ENCODE measurements at regions not wholly inside any gene's neighbourhood (a gene's known extent, or its start where the extent isn't known, plus 50 kb on each side); places are given as distances from the start of the nearest gene placed in this dataset.

- H3K4me3 ChIP-seq (ENCODE audit: low read length) = no peak overlapping the region
- no peaks in the 10 kb centered on the region for H3K36me3 ChIP-seq (ENCODE audit: control insufficient read depth, insufficient read depth, low read length)
- no peaks in the 10 kb centered on the region for H3K27me3 ChIP-seq (ENCODE audit: control insufficient read depth, insufficient read depth, low read length)
- no peaks in the 10 kb centered on the region for H3K4me1 ChIP-seq (ENCODE audit: control insufficient read depth, insufficient read depth, low read length)
- no peak overlapping the region for H3K27ac ChIP-seq (ENCODE audit: low read depth, low read length)
- no peak overlapping the region for H3K9ac ChIP-seq (ENCODE audit: low read length)
These were observed 73.9 kb upstream of the TNFSF4 start for GRCh38 chr1:173280899-173281660.

GRCh38 chr1:173285048-173285447 lies 77.9 kb upstream of the TNFSF4 start:
- no peaks in the 10 kb centered on the region for H3K4me1 ChIP-seq (ENCODE audit: control insufficient read depth, insufficient read depth, low read length)
- no peaks in the 10 kb centered on the region for H3K36me3 ChIP-seq (ENCODE audit: control insufficient read depth, insufficient read depth, low read length)
- no peaks in the 10 kb centered on the region for H3K27me3 ChIP-seq (ENCODE audit: control insufficient read depth, insufficient read depth, low read length)

GRCh38 chr1:173287785-173288184 lies 80.7 kb upstream of the TNFSF4 start:
- no peak overlapping the region for H3K9ac ChIP-seq (ENCODE audit: low read length)
- H3K27ac ChIP-seq (ENCODE audit: low read depth, low read length) = no peak overlapping the region
- H3K4me1 ChIP-seq (ENCODE audit: control insufficient read depth, insufficient read depth, low read length) = no peaks in the 10 kb centered on the region
- H3K36me3 ChIP-seq (ENCODE audit: control insufficient read depth, insufficient read depth, low read length) = no peaks in the 10 kb centered on the region
- H3K4me3 ChIP-seq (ENCODE audit: low read length) = no peak overlapping the region
- no peaks in the 10 kb centered on the region for H3K27me3 ChIP-seq (ENCODE audit: control insufficient read depth, insufficient read depth, low read length)

More at GRCh38 chr1:173285048-173285447, 77.9 kb upstream of the TNFSF4 start:
- Histone ChIP-seq H3K9ac (ENCODE audit: low read length) (no peak overlapping the region), H3K27ac (ENCODE audit: low read depth, low read length) (no peak overlapping the region), H3K4me3 (ENCODE audit: low read length) (no peak overlapping the region)

- Histone ChIP-seq H3K4me3 (ENCODE audit: low read length) (no peak overlapping the region), H3K27ac (ENCODE audit: low read depth, low read length) (no peak overlapping the region), H3K4me1 (ENCODE audit: control insufficient read depth, insufficient read depth, low read length) (no peaks in the 10 kb centered on the region)
These were observed 86.6 kb upstream of the TNFSF4 start for GRCh38 chr1:173293756-173294155.

GRCh38 chr1:173294843-173295242 lies 87.7 kb upstream of the TNFSF4 start:
- H3K4me1 ChIP-seq (ENCODE audit: control insufficient read depth, insufficient read depth, low read length) = no peaks in the 10 kb centered on the region

More at GRCh38 chr1:173293756-173294155, 86.6 kb upstream of the TNFSF4 start:
- no peaks in the 10 kb centered on the region for H3K36me3 ChIP-seq (ENCODE audit: control insufficient read depth, insufficient read depth, low read length)
- H3K27me3 ChIP-seq (ENCODE audit: control insufficient read depth, insufficient read depth, low read length) = no peaks in the 10 kb centered on the region
- no peak overlapping the region for H3K9ac ChIP-seq (ENCODE audit: low read length)

GRCh38 chr1:173295391-173295790 lies 88.3 kb upstream of the TNFSF4 start:
- H3K36me3 ChIP-seq (ENCODE audit: control insufficient read depth, insufficient read depth, low read length) = no peaks in the 10 kb centered on the region
- H3K4me3 ChIP-seq (ENCODE audit: low read length) = no peak overlapping the region
- no peaks in the 10 kb centered on the region for H3K4me1 ChIP-seq (ENCODE audit: control insufficient read depth, insufficient read depth, low read length)
- H3K27me3 ChIP-seq (ENCODE audit: control insufficient read depth, insufficient read depth, low read length) = no peaks in the 10 kb centered on the region
- no peak overlapping the region for H3K27ac ChIP-seq (ENCODE audit: low read depth, low read length)
- no peak overlapping the region for H3K9ac ChIP-seq (ENCODE audit: low read length)

More at GRCh38 chr1:173294843-173295242, 87.7 kb upstream of the TNFSF4 start:
- Histone ChIP-seq H3K9ac (ENCODE audit: low read length) (no peak overlapping the region), H3K27ac (ENCODE audit: low read depth, low read length) (no peak overlapping the region), H3K4me3 (ENCODE audit: low read length) (no peak overlapping the region), H3K36me3 (ENCODE audit: control insufficient read depth, insufficient read depth, low read length) (no peaks in the 10 kb centered on the region), H3K27me3 (ENCODE audit: control insufficient read depth, insufficient read depth, low read length) (no peaks in the 10 kb centered on the region)

- Histone ChIP-seq H3K36me3 (ENCODE audit: control insufficient read depth, insufficient read depth, low read length) (no peaks in the 10 kb centered on the region), H3K27me3 (ENCODE audit: control insufficient read depth, insufficient read depth, low read length) (no peaks in the 10 kb centered on the region), H3K4me1 (ENCODE audit: control insufficient read depth, insufficient read depth, low read length) (no peaks in the 10 kb centered on the region), H3K27ac (ENCODE audit: low read depth, low read length) (no peak overlapping the region), H3K4me3 (ENCODE audit: low read length) (no peak overlapping the region), H3K9ac (ENCODE audit: low read length) (no peak overlapping the region)
These were observed 88.9 kb upstream of the TNFSF4 start for GRCh38 chr1:173295995-173296394.

GRCh38 chr1:173297798-173298391 lies 90.8 kb upstream of the TNFSF4 start:
- no peak overlapping the region for H3K4me3 ChIP-seq (ENCODE audit: low read length)

GRCh38 chr1:173300061-173301044 lies 93.2 kb upstream of the TNFSF4 start:
- Histone ChIP-seq H3K27me3 (ENCODE audit: control insufficient read depth, insufficient read depth, low read length) (no peaks in the 10 kb centered on the region), H3K4me3 (ENCODE audit: low read length) (no peak overlapping the region), H3K9ac (ENCODE audit: low read length) (no peak overlapping the region), H3K27ac (ENCODE audit: low read depth, low read length) (no peak overlapping the region), H3K36me3 (ENCODE audit: control insufficient read depth, insufficient read depth, low read length) (no peaks in the 10 kb centered on the region), H3K4me1 (ENCODE audit: control insufficient read depth, insufficient read depth, low read length) (no peaks in the 10 kb centered on the region)

More at GRCh38 chr1:173297798-173298391, 90.8 kb upstream of the TNFSF4 start:
- H3K4me1 ChIP-seq (ENCODE audit: control insufficient read depth, insufficient read depth, low read length) = no peaks in the 10 kb centered on the region
- H3K36me3 ChIP-seq (ENCODE audit: control insufficient read depth, insufficient read depth, low read length) = no peaks in the 10 kb centered on the region
- H3K27ac ChIP-seq (ENCODE audit: low read depth, low read length) = no peak overlapping the region
- H3K27me3 ChIP-seq (ENCODE audit: control insufficient read depth, insufficient read depth, low read length) = no peaks in the 10 kb centered on the region
- H3K9ac ChIP-seq (ENCODE audit: low read length) = no peak overlapping the region

- Histone ChIP-seq H3K4me1 (ENCODE audit: control insufficient read depth, insufficient read depth, low read length) (no peaks in the 10 kb centered on the region), H3K27me3 (ENCODE audit: control insufficient read depth, insufficient read depth, low read length) (no peaks in the 10 kb centered on the region), H3K4me3 (ENCODE audit: low read length) (no peak overlapping the region), H3K9ac (ENCODE audit: low read length) (no peak overlapping the region), H3K27ac (ENCODE audit: low read depth, low read length) (no peak overlapping the region), H3K36me3 (ENCODE audit: control insufficient read depth, insufficient read depth, low read length) (no peaks in the 10 kb centered on the region)
These were observed 94.4 kb upstream of the TNFSF4 start for GRCh38 chr1:173301507-173301906.

GRCh38 chr1:173302366-173302765 lies 95.2 kb upstream of the TNFSF4 start:
- no peak overlapping the region for H3K27ac ChIP-seq (ENCODE audit: low read depth, low read length)
- no peak overlapping the region for H3K4me3 ChIP-seq (ENCODE audit: low read length)
- no peaks in the 10 kb centered on the region for H3K4me1 ChIP-seq (ENCODE audit: control insufficient read depth, insufficient read depth, low read length)
- H3K9ac ChIP-seq (ENCODE audit: low read length) = no peak overlapping the region
- no peaks in the 10 kb centered on the region for H3K36me3 ChIP-seq (ENCODE audit: control insufficient read depth, insufficient read depth, low read length)
- no peaks in the 10 kb centered on the region for H3K27me3 ChIP-seq (ENCODE audit: control insufficient read depth, insufficient read depth, low read length)

Data from rectal smooth muscle tissue (tissue), 1 donor.